Activated naive CD4-positive, alpha-beta T cell treated with anti-CD3 and anti-CD28 coated beads, Interleukin-2, amount 50 U/mL, for 72 hours (primary cell): ENCODE measurements at regions not wholly inside any gene's neighbourhood (a gene's known extent, or its start where the extent isn't known, plus 50 kb on each side); places are given as distances from the start of the nearest gene placed in this dataset.

Experiments
- ATAC-seq, 2 donors: fragments of 150-1000 bp; cut with Tn5 transposase; 2 replicates each; pipeline ENCODE4 v1.10.0; 2021; ENCODE audit warnings: mild to moderate bottlenecking in 2 of 2, moderate library complexity in 2 of 2
- DNase-seq, 2 donors: peaks; one replicate each; pipeline ENCODE4 v3.0.0; 2021 to 2022; ENCODE audit warnings: low spot score in 2 of 2
- H3K27ac Mint-ChIP-seq, 2 donors: one replicate each; pipeline ENCODE4 v1.8.0; 2022; ENCODE audit warnings: mild to moderate bottlenecking in 2 of 2, mixed read lengths in 2 of 2
- H3K36me3 Mint-ChIP-seq, 2 donors: one replicate each; pipeline ENCODE4 v1.8.0; 2022; ENCODE audit warnings: mixed read lengths in 2 of 2
- H3K9me3 Mint-ChIP-seq, 2 donors: one replicate each; pipeline ENCODE4 v1.8.0; 2022; ENCODE audit warnings: mixed read lengths in 2 of 2

GRCh38 chr6:66655420-66655819 lies 948.4 kb upstream of the EYS start:
- DNase-seq (peak in 1 of 2 donors; percentile 50), ATAC-seq (no peak)
- Mint-ChIP-seq H3K36me3 (peaks cover 7 to 18% of the 10 kb centered on the region in 2 donors), H3K9me3 (peaks cover 19 to 32% of the 10 kb centered on the region in 2 donors), H3K27ac (no peak overlapping the region)

- Mint-ChIP-seq H3K36me3 (peaks cover 0 to 2% of the 10 kb centered on the region in 2 donors), H3K9me3 (peaks cover 10 to 11% of the 10 kb centered on the region in 2 donors), H3K27ac (no peak overlapping the region)
- DNase-seq (no peak), ATAC-seq (no peak)
Measured at GRCh38 chr6:66638518-66638917, 931.5 kb upstream of the EYS start.

GRCh38 chr6:66638099-66638498 lies 931.1 kb upstream of the EYS start:
- no peak overlapping the region for H3K27ac Mint-ChIP-seq
- ATAC-seq = no peak

GRCh38 chr6:66628917-66629316 lies 921.9 kb upstream of the EYS start:
- Mint-ChIP-seq H3K27ac (no peak overlapping the region), H3K36me3 (peaks cover 0 to 5% of the 10 kb centered on the region in 2 donors), H3K9me3 (peaks cover 3 to 18% of the 10 kb centered on the region in 2 donors)
- DNase-seq = no peak
- ATAC-seq = no peak

More at GRCh38 chr6:66638099-66638498, 931.1 kb upstream of the EYS start:
- no peak for DNase-seq
- peaks cover 0 to 5% of the 10 kb centered on the region in 2 donors for H3K36me3 Mint-ChIP-seq
- peaks cover 11 to 13% of the 10 kb centered on the region in 2 donors for H3K9me3 Mint-ChIP-seq

GRCh38 chr6:66623050-66623449 lies 916.0 kb upstream of the EYS start:
- ATAC-seq = no peak
- peaks cover 5 to 26% of the 10 kb centered on the region in 2 donors for H3K9me3 Mint-ChIP-seq
- no peak overlapping the region for H3K27ac Mint-ChIP-seq
- H3K36me3 Mint-ChIP-seq = no peaks in the 10 kb centered on the region
- DNase-seq = no peak

- H3K36me3 Mint-ChIP-seq = peaks cover 0 to 2% of the 10 kb centered on the region in 2 donors
- no peak for ATAC-seq
- peaks cover 11 to 12% of the 10 kb centered on the region in 2 donors for H3K9me3 Mint-ChIP-seq
- no peak for DNase-seq
- no peak overlapping the region for H3K27ac Mint-ChIP-seq
Measured at GRCh38 chr6:66605971-66606370, 898.9 kb upstream of the EYS start.

- DNase-seq = no peak
- no peak for ATAC-seq
- no peak overlapping the region for H3K27ac Mint-ChIP-seq
- peaks cover 16% of the 10 kb centered on the region in 2 donors for H3K9me3 Mint-ChIP-seq
- peaks cover 0 to 7% of the 10 kb centered on the region in 2 donors for H3K36me3 Mint-ChIP-seq
Measured at GRCh38 chr6:66605011-66605410, 898.0 kb upstream of the EYS start.

- ATAC-seq (no peak), DNase-seq (no peak)
- Mint-ChIP-seq H3K36me3 (peaks cover 4 to 7% of the 10 kb centered on the region in 2 donors), H3K9me3 (peaks cover 15 to 20% of the 10 kb centered on the region in 2 donors), H3K27ac (no peak overlapping the region)
Measured at GRCh38 chr6:66599541-66599940, 892.5 kb upstream of the EYS start.

GRCh38 chr6:66578362-66578761 lies 871.3 kb upstream of the EYS start:
- H3K36me3 Mint-ChIP-seq = no peaks in the 10 kb centered on the region
- peaks cover 4 to 7% of the 10 kb centered on the region in 2 donors for H3K9me3 Mint-ChIP-seq
- ATAC-seq (no peak), DNase-seq (no peak)
- H3K27ac Mint-ChIP-seq = no peak overlapping the region

- no peak overlapping the region for H3K27ac Mint-ChIP-seq
- DNase-seq (no peak), ATAC-seq (no peak)
- H3K9me3 Mint-ChIP-seq = peaks cover 9% of the 10 kb centered on the region in 2 donors
- H3K36me3 Mint-ChIP-seq = no peaks in the 10 kb centered on the region
Measured at GRCh38 chr6:66568271-66568670, 861.2 kb upstream of the EYS start.

- Mint-ChIP-seq H3K27ac (no peak overlapping the region), H3K36me3 (no peaks in the 10 kb centered on the region), H3K9me3 (peaks cover 7 to 14% of the 10 kb centered on the region in 2 donors)
- DNase-seq (no peak), ATAC-seq (no peak)
Measured at GRCh38 chr6:66561479-66561878, 854.5 kb upstream of the EYS start.

- peaks cover 0 to 6% of the 10 kb centered on the region in 2 donors for H3K36me3 Mint-ChIP-seq
- ATAC-seq (no peak), DNase-seq (no peak)
- H3K27ac Mint-ChIP-seq = no peak overlapping the region
- peaks cover 30 to 36% of the 10 kb centered on the region in 2 donors for H3K9me3 Mint-ChIP-seq
Measured at GRCh38 chr6:66558189-66558588, 851.2 kb upstream of the EYS start.

GRCh38 chr6:66556936-66557335 lies 849.9 kb upstream of the EYS start:
- DNase-seq (no peak), ATAC-seq (no peak)
- H3K9me3 Mint-ChIP-seq = peaks cover 27 to 36% of the 10 kb centered on the region in 2 donors
- no peak overlapping the region for H3K27ac Mint-ChIP-seq
- peaks cover 0 to 6% of the 10 kb centered on the region in 2 donors for H3K36me3 Mint-ChIP-seq

- ATAC-seq (no peak), DNase-seq (no peak)
- H3K9me3 Mint-ChIP-seq = peaks cover 30 to 31% of the 10 kb centered on the region in 2 donors
- H3K36me3 Mint-ChIP-seq = peaks cover 0 to 6% of the 10 kb centered on the region in 2 donors
- no peak overlapping the region for H3K27ac Mint-ChIP-seq
Measured at GRCh38 chr6:66555082-66555481, 848.1 kb upstream of the EYS start.

GRCh38 chr6:66553441-66553840 lies 846.4 kb upstream of the EYS start:
- DNase-seq = no peak
- Mint-ChIP-seq H3K36me3 (peaks cover 0 to 6% of the 10 kb centered on the region in 2 donors), H3K9me3 (peaks cover 27 to 31% of the 10 kb centered on the region in 2 donors), H3K27ac (no peak overlapping the region)
- ATAC-seq = no peak

- DNase-seq (no peak), ATAC-seq (no peak)
- no peak overlapping the region for H3K27ac Mint-ChIP-seq
- H3K9me3 Mint-ChIP-seq = peaks cover 12 to 13% of the 10 kb centered on the region in 2 donors
- H3K36me3 Mint-ChIP-seq = peaks cover 0 to 13% of the 10 kb centered on the region in 2 donors
Measured at GRCh38 chr6:66538551-66539135, 831.6 kb upstream of the EYS start.

- ATAC-seq = no peak
- H3K9me3 Mint-ChIP-seq = peaks cover 0 to 7% of the 10 kb centered on the region in 2 donors
- no peak for DNase-seq
- H3K36me3 Mint-ChIP-seq = no peaks in the 10 kb centered on the region
- no peak overlapping the region for H3K27ac Mint-ChIP-seq
Measured at GRCh38 chr6:66533921-66534404, 826.9 kb upstream of the EYS start.

GRCh38 chr6:66526061-66526460 lies 819.0 kb upstream of the EYS start:
- Mint-ChIP-seq H3K27ac (no peak overlapping the region), H3K36me3 (no peaks in the 10 kb centered on the region), H3K9me3 (peaks cover 10 to 12% of the 10 kb centered on the region in 2 donors)
- no peak for DNase-seq
- ATAC-seq = no peak
